H1 (cell line): ENCODE measurements at regions not wholly inside any gene's neighbourhood (a gene's known extent, or its start where the extent isn't known, plus 50 kb on each side); places are given as distances from the start of the nearest gene placed in this dataset.

ENCODE experiments used
- CTCF ChIA-PET: fragments of 300-600 bp; sonication (Branson Sonifier 250); formaldehyde crosslinking; loops from one replicate; lab custom pipeline; 2021; ENCODE audit not compliant: partially characterized antibody; lab: Charles Lee
- POLR2A ChIA-PET: fragments of 300-600 bp; sonication (Branson Sonifier 250); formaldehyde crosslinking; loops from one replicate; lab custom pipeline; 2021; ENCODE audit warnings: inconsistent platforms; ENCODE audit not compliant: partially characterized antibody; lab: Charles Lee
- DNase-seq, 2 experiments: peaks; one replicate each; pipeline versions ENCODE4 v3.0.0 to v3.0.0-alpha.2; 2010 to 2022; ENCODE audit warnings: low spot score in 2 of 2, low read depth in 1 of 2, mixed read lengths in 1 of 2
- FAIRE-seq: peaks from 2 replicates; lab custom pipeline; 2011; peaks lifted over from hg19 to GRCh38; lab: Jason Lieb, UNC
- H2AFZ ChIP-seq: 2 replicates; pipeline ENCODE4 v1.8.1; 2012; ENCODE audit warnings: low read length, inconsistent platforms
- H2AK5ac ChIP-seq: 2 replicates; pipeline ENCODE4 v1.6.1; 2013; ENCODE audit warnings: low read depth, low read length
- H2BK120ac ChIP-seq: replicated peaks from 2 replicates; pipeline ENCODE3; 2013; ENCODE audit warnings: low read depth, low read length, inconsistent platforms
- H2BK12ac ChIP-seq: 2 replicates; pipeline ENCODE4 v1.6.1; 2013; ENCODE audit warnings: low read depth, low read length
- H2BK15ac ChIP-seq: 2 replicates; pipeline ENCODE4 v1.6.1; 2013; ENCODE audit warnings: low read length
- H2BK20ac ChIP-seq: 2 replicates; pipeline ENCODE4 v1.6.1; 2013; ENCODE audit warnings: low read length
- H2BK5ac ChIP-seq: 2 replicates; pipeline ENCODE4 v1.6.1; 2013; ENCODE audit warnings: low read depth, low read length
- H3K14ac ChIP-seq: 2 replicates; pipeline ENCODE4 v1.6.1; 2013; ENCODE audit warnings: inconsistent platforms; ENCODE audit not compliant: insufficient read length
- H3K18ac ChIP-seq: 2 replicates; pipeline ENCODE4 v1.6.1; 2013; ENCODE audit warnings: low read length; ENCODE audit errors: extremely low read depth
- H3K23ac ChIP-seq: 2 replicates; pipeline ENCODE4 v1.6.1; 2013; ENCODE audit warnings: inconsistent platforms; ENCODE audit not compliant: insufficient read length
- H3K23me2 ChIP-seq: 2 replicates; pipeline ENCODE4 v1.6.1; 2013; ENCODE audit warnings: low read depth, low read length
- H3K27ac ChIP-seq: 2 replicates; pipeline ENCODE4 v1.6.1; 2011; ENCODE audit warnings: low read depth, low read length, inconsistent platforms
- H3K27me3 ChIP-seq, 4 experiments: replicated peaks in 1 of 4; 1 replicate in 1 of 4; 2 replicates in 3 of 4; pipeline versions ENCODE4 v1.6.1 to v1.8.1; 2011 to 2013; ENCODE audit warnings: low read length in 3 of 4, mild to moderate bottlenecking in 3 of 4, inconsistent platforms in 2 of 4, mixed read lengths in 2 of 4, moderate library complexity in 1 of 4; ENCODE audit not compliant: control insufficient read depth in 3 of 4, insufficient read depth in 3 of 4; ENCODE audit errors: extremely low read depth in 1 of 4
- H3K36me3 ChIP-seq, 4 experiments: 2 replicates each; pipeline versions ENCODE4 v1.6.1 to v1.8.1; 2011 to 2013; ENCODE audit warnings: mild to moderate bottlenecking in 4 of 4, low read length in 3 of 4, moderate library complexity in 2 of 4, control low read depth in 1 of 4, inconsistent platforms in 1 of 4; ENCODE audit not compliant: insufficient read depth in 4 of 4, control insufficient read depth in 2 of 4
- H3K4ac ChIP-seq: replicated peaks from 2 replicates; pipeline ENCODE3; 2013; ENCODE audit warnings: low read length, low read depth, mixed read lengths, inconsistent platforms; ENCODE audit not compliant: insufficient read length
- H3K4me1 ChIP-seq, 4 experiments: replicated peaks in 1 of 4; 1 replicate in 1 of 4; 2 replicates in 3 of 4; pipeline versions ENCODE4 v1.6.1 to v1.8.1; 2011 to 2013; ENCODE audit warnings: low read length in 3 of 4, inconsistent platforms in 2 of 4, mixed read lengths in 1 of 4; ENCODE audit not compliant: insufficient read depth in 4 of 4, control insufficient read depth in 3 of 4
- H3K4me2 ChIP-seq, 2 experiments: 2 replicates each; pipeline versions ENCODE4 v1.6.1 to v1.8.1; 2011 to 2013; ENCODE audit warnings: low read depth in 2 of 2, low read length in 2 of 2, control low read depth in 1 of 2, inconsistent platforms in 1 of 2, mild to moderate bottlenecking in 1 of 2; ENCODE audit not compliant: insufficient read depth in 1 of 2
- H3K4me3 ChIP-seq, 4 experiments: fragments of 200-600, 300-600 bp in 1 of 4; sonication (generic), shearing (Covaris generic), sonication (Bioruptor Twin) in 1 of 4; 2 replicates each; pipeline versions ENCODE4 v1.5.1 to v1.8.1; 2011 to 2016; ENCODE audit warnings: low read length in 4 of 4, low read depth in 3 of 4, control low read depth in 2 of 4, inconsistent platforms in 2 of 4, mild to moderate bottlenecking in 2 of 4, mixed read lengths in 1 of 4, moderate library complexity in 1 of 4; ENCODE audit not compliant: insufficient read depth in 2 of 4; ENCODE audit errors: extremely low read depth in 1 of 4
- H3K56ac ChIP-seq: replicated peaks from 2 replicates; pipeline ENCODE3; 2013; ENCODE audit warnings: low read depth, mild to moderate bottlenecking, mixed read lengths, low read length, inconsistent platforms; ENCODE audit not compliant: insufficient read length
- H3K79me1 ChIP-seq: 2 replicates; pipeline ENCODE4 v1.6.1; 2013; ENCODE audit warnings: low read depth, low read length, control low read depth
- H3K79me2 ChIP-seq, 2 experiments: 2 replicates each; pipeline versions ENCODE4 v1.6.1 to v1.8.1; 2012 to 2013; ENCODE audit warnings: low read length in 2 of 2, mild to moderate bottlenecking in 2 of 2, inconsistent platforms in 1 of 2; ENCODE audit not compliant: insufficient read depth in 2 of 2, control insufficient read depth in 1 of 2
- H3K9ac ChIP-seq, 4 experiments: replicated peaks in 1 of 4; 1 replicate in 1 of 4; 2 replicates in 3 of 4; pipeline versions ENCODE4 v1.6.1 to v1.8.1; 2011 to 2013; ENCODE audit warnings: low read depth in 3 of 4, low read length in 3 of 4, control low read depth in 2 of 4, mild to moderate bottlenecking in 2 of 4, moderate library complexity in 2 of 4, inconsistent platforms in 1 of 4; ENCODE audit errors: extremely low read depth in 1 of 4
- H3K9me3 ChIP-seq, 2 experiments: 2 replicates each; pipeline versions ENCODE4 v1.6.1 to v1.8.1; 2012 to 2013; ENCODE audit warnings: mild to moderate bottlenecking in 2 of 2, moderate library complexity in 2 of 2, control low read depth in 1 of 2, inconsistent platforms in 1 of 2, low read depth in 1 of 2, low read length in 1 of 2, mixed read lengths in 1 of 2; ENCODE audit not compliant: insufficient read depth in 2 of 2
- H4K20me1 ChIP-seq, 2 experiments: replicated peaks in 1 of 2; 2 replicates each; pipeline versions ENCODE3 to v1.8.1; 2011 to 2013; ENCODE audit warnings: inconsistent platforms in 2 of 2, low read length in 2 of 2, mild to moderate bottlenecking in 1 of 2; ENCODE audit not compliant: insufficient read depth in 2 of 2, control insufficient read depth in 1 of 2
- H4K5ac ChIP-seq: 2 replicates; pipeline ENCODE4 v1.6.1; 2013; ENCODE audit warnings: low read length, low read depth, mixed read lengths, inconsistent platforms; ENCODE audit not compliant: insufficient read length
- H4K8ac ChIP-seq: 2 replicates; pipeline ENCODE4 v1.8.0; 2013; ENCODE audit warnings: mild to moderate bottlenecking, moderate library complexity, low read length, inconsistent platforms; ENCODE audit not compliant: insufficient read depth; ENCODE audit errors: extremely low read depth
- H4K91ac ChIP-seq: replicated peaks from 2 replicates; pipeline ENCODE3; 2013; ENCODE audit warnings: low read length, mixed read lengths, inconsistent platforms; ENCODE audit not compliant: insufficient read length
- BACH1 ChIP-seq: IDR thresholded peaks from 2 replicates; pipeline ENCODE4 v1.6.1; 2012; ENCODE audit warnings: low read length, improper control_type of control experiment
- CHD1 ChIP-seq: IDR thresholded peaks from 2 replicates; pipeline ENCODE4 v1.6.1; 2012; ENCODE audit warnings: low read depth, low read length, improper control_type of control experiment
- E2F6 ChIP-seq: IDR thresholded peaks from 2 replicates; pipeline ENCODE4 v1.6.1; 2012; ENCODE audit warnings: inconsistent platforms
- EGR1 ChIP-seq: IDR thresholded peaks from 2 replicates; pipeline ENCODE4 v1.6.1; 2011; ENCODE audit warnings: low read depth, low read length, borderline replicate concordance
- MAFK ChIP-seq: IDR thresholded peaks from 2 replicates; pipeline ENCODE4 v1.6.1; 2012; ENCODE audit warnings: low read depth, mild to moderate bottlenecking, improper control_type of control experiment, low read length
- RAD21 ChIP-seq, 2 experiments: IDR thresholded peaks in 1 of 2; conservative IDR thresholded peaks in 1 of 2; 2 replicates each; pipeline ENCODE4 v1.6.1; 2011; ENCODE audit warnings: low read depth in 2 of 2, low read length in 2 of 2, improper control_type of control experiment in 1 of 2, inconsistent platforms in 1 of 2, mild to moderate bottlenecking in 1 of 2, moderate library complexity in 1 of 2
- SP1 ChIP-seq: IDR thresholded peaks from 2 replicates; pipeline ENCODE4 v1.6.1; 2011; ENCODE audit warnings: low read depth, low read length
- SP4 ChIP-seq: IDR thresholded peaks from 2 replicates; pipeline ENCODE4 v1.6.1; 2012; ENCODE audit warnings: low read length, inconsistent platforms
- SRF ChIP-seq: IDR thresholded peaks from 2 replicates; pipeline ENCODE4 v1.6.1; 2011; ENCODE audit warnings: mild to moderate bottlenecking, low read depth, low read length, moderate library complexity
- TAF1 ChIP-seq: IDR thresholded peaks from 2 replicates; pipeline ENCODE4 v1.6.1; 2011; ENCODE audit warnings: mild to moderate bottlenecking, low read depth, low read length
- ZNF274 ChIP-seq: IDR thresholded peaks from 2 replicates; pipeline ENCODE4 v1.7.0; 2012; ENCODE audit warnings: low read length, borderline replicate concordance; ENCODE audit errors: extremely low read depth
- WGBS, 2 experiments: shearing (Covaris generic) in 1 of 2; methylation state at CpG; one replicate each; pipeline versions ENCODE4 v1.1.6 to v1.1.7; 2013 to 2015; ENCODE audit warnings: low lambda C conversion rate in 2 of 2, mixed read lengths in 2 of 2, inconsistent platforms in 1 of 2, low coverage in 1 of 2, missing lambda C conversion rate in 1 of 2; ENCODE audit not compliant: insufficient replicate concordance in 2 of 2, insufficient coverage in 1 of 2, insufficient read length in 1 of 2; ENCODE audit errors: extremely low coverage in 1 of 2, missing lambda C conversion rate in 1 of 2; 5-methylcytosine and 5-hydroxymethylcytosine counted together

DNA sequence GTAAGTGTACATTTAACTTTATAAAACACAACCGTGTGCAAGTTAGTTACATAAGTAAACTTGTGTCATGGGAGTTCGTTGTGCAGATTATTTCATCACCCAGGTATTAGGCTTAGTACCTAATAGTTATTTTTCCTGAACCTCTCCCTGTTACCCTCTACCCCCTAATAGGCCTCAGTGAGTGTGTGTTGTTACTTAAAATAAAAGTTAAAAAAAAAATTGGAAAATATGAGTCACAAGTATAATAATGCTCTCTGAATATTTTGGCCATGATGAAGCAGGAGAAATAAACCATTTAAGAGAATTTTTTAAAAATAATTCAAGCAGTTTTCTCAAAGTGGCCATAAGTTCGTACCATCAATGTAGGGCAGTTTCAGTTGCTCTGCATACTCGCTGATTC, 105.1 kb upstream of the GRID2 start:
- TF ChIP-seq MAFK = no peak
- TF ChIP-seq SP4 = no peak
- no peak for TF ChIP-seq SRF
- no peak for TF ChIP-seq SP1
- TF ChIP-seq EGR1 = no peak
- no peak for TF ChIP-seq BACH1
- TF ChIP-seq RAD21 (IDR thresholded peaks at IDR 0.05 in 1 of 2, conservative IDR thresholded peaks at IDR 0.05 in 1 of 2; ENCODE audit: low read depth in 2 of 2, low read length in 2 of 2) = no peak
- TF ChIP-seq E2F6 = no peak
- TF ChIP-seq ZNF274 = no peak
- no peak for TF ChIP-seq TAF1
- no peak for TF ChIP-seq CHD1

More for the DNA sequence above, 105.1 kb upstream of the GRID2 start:
- Histone ChIP-seq H2AK5ac (no peak overlapping the region), H4K8ac (no peak overlapping the region), H2BK15ac (no peak overlapping the region), H3K4me3 (no peak overlapping the region), H3K79me2 (no peaks in the 10 kb centered on the region), H3K4ac (no peak overlapping the region), H4K5ac (no peak overlapping the region), H2AFZ (no peak overlapping the region), H3K23ac (no peak overlapping the region), H4K91ac (no peak overlapping the region), H2BK120ac (no peak overlapping the region), H3K56ac (no peak overlapping the region), H3K9ac (no peak overlapping the region), H3K27me3 (no peaks in the 10 kb centered on the region), H3K27ac (no peak overlapping the region), H3K18ac (no peak overlapping the region), H3K4me1 (no peaks in the 10 kb centered on the region), H3K4me2 (no peak overlapping the region), H4K20me1 (no peaks in the 10 kb centered on the region), H2BK20ac (no peak overlapping the region), H2BK5ac (no peak overlapping the region), H3K9me3 (no peaks in the 10 kb centered on the region), H2BK12ac (no peak overlapping the region), H3K79me1 (no peaks in the 10 kb centered on the region), H3K14ac (no peak overlapping the region), H3K36me3 (no peaks in the 10 kb centered on the region), H3K23me2 (no peaks in the 10 kb centered on the region)
- ChIA-PET CTCF (interaction anchor here (0.7 kb wide), 1 partner anchor 34 kb away, joined by 5 read pairs; no protein-coding TSS in a partner anchor), POLR2A (no interaction called here)
- 86% methylated on average over 4 of the region's 4 CpGs; no CpG with 5 or more reads in 1 of the 2 experiments for WGBS, 2 experiments
- DNase-seq (no peak), FAIRE-seq (no peak)
